CD14-positive monocyte (primary cell): ENCODE measurements at regions not wholly inside any gene's neighbourhood (a gene's known extent, or its start where the extent isn't known, plus 50 kb on each side); places are given as distances from the start of the nearest gene placed in this dataset. TPM values are rescaled to one million over a fixed set of nuclear protein-coding genes. Genes with fewer than 3 reads are reported as not detected.
A peak's percentile ranks its signal among the peaks of the same experiment; 100 is the strongest.

Experiments used
- DNase-seq, 3 donors: peaks; one replicate each; pipeline ENCODE4 v3.0.0-alpha.2; 2011 to 2022
- H2AFZ ChIP-seq: 2 replicates; pipeline ENCODE4 v1.6.0; 2012; ENCODE audit warnings: mild to moderate bottlenecking, low read depth, low read length, inconsistent platforms; ENCODE audit not compliant: insufficient read depth, poor library complexity, severe bottlenecking
- H3K27ac ChIP-seq, 2 donors: 1 replicate in 1 of 2; 2 replicates in 1 of 2; pipeline ENCODE4 v1.5.1; 2012 to 2013; ENCODE audit warnings: low read length in 2 of 2, control low read depth in 1 of 2, inconsistent platforms in 1 of 2, low read depth in 1 of 2, mild to moderate bottlenecking in 1 of 2
- H3K27me3 ChIP-seq, 2 donors: one replicate each; pipeline versions ENCODE4 v1.6.0 to v1.6.1; 2011 to 2013; ENCODE audit warnings: low read length in 2 of 2; ENCODE audit not compliant: control insufficient read depth in 2 of 2, insufficient read depth in 2 of 2
- H3K36me3 ChIP-seq, 2 donors: replicated peaks in 1 of 2; 1 replicate in 1 of 2; 2 replicates in 1 of 2; pipeline versions ENCODE4 v1.5.1 to v1.6.1; 2012 to 2013; ENCODE audit warnings: low read length in 2 of 2, control low read depth in 1 of 2, inconsistent platforms in 1 of 2, mild to moderate bottlenecking in 1 of 2; ENCODE audit not compliant: insufficient read depth in 2 of 2, control insufficient read depth in 1 of 2
- H3K4me1 ChIP-seq, 2 donors: 1 replicate in 1 of 2; 2 replicates in 1 of 2; pipeline versions ENCODE4 v1.5.1 to v1.6.1; 2012 to 2013; ENCODE audit warnings: low read length in 2 of 2, control low read depth in 1 of 2, inconsistent platforms in 1 of 2, mild to moderate bottlenecking in 1 of 2, moderate library complexity in 1 of 2; ENCODE audit not compliant: insufficient read depth in 2 of 2, control insufficient read depth in 1 of 2
- H3K4me2 ChIP-seq: replicated peaks from 2 replicates; pipeline ENCODE3; 2012; ENCODE audit warnings: low read length, moderate library complexity, mild to moderate bottlenecking; ENCODE audit not compliant: poor library complexity, severe bottlenecking; ENCODE audit errors: extremely low read depth
- H3K4me3 ChIP-seq, 3 experiments: fragments of 200-600 bp in 1 of 3; sonication (generic) in 1 of 3; replicated peaks in 1 of 3; 1 replicate in 2 of 3; 2 replicates in 1 of 3; pipeline ENCODE4 v1.5.1; 2011 to 2013; ENCODE audit warnings: low read length in 3 of 3, mild to moderate bottlenecking in 3 of 3, control low read depth in 2 of 3, low read depth in 2 of 3, inconsistent platforms in 1 of 3, moderate library complexity in 1 of 3
- H3K79me2 ChIP-seq: 2 replicates; pipeline ENCODE4 v1.6.0; 2012; ENCODE audit warnings: mild to moderate bottlenecking, control low read depth, inconsistent platforms, low read length, moderate library complexity; ENCODE audit not compliant: insufficient read depth
- H3K9ac ChIP-seq: 2 replicates; pipeline ENCODE4 v1.6.0; 2017; ENCODE audit warnings: low read length, mild to moderate bottlenecking; ENCODE audit not compliant: insufficient read depth, poor library complexity, severe bottlenecking
- H3K9me3 ChIP-seq, 2 donors: replicated peaks in 1 of 2; 1 replicate in 1 of 2; 2 replicates in 1 of 2; pipeline versions ENCODE4 v1.5.1 to v1.6.1; 2012 to 2013; ENCODE audit warnings: low read length in 2 of 2, control low read depth in 1 of 2; ENCODE audit not compliant: control insufficient read depth in 1 of 2, insufficient read depth in 1 of 2
- H4K20me1 ChIP-seq: 2 replicates; pipeline ENCODE4 v1.6.0; 2012; ENCODE audit warnings: mild to moderate bottlenecking, low read length, control low read depth, moderate library complexity; ENCODE audit not compliant: insufficient read depth
- H3K27ac Mint-ChIP-seq, 7 donors: one replicate each; pipeline ENCODE4 v1.8.0; 2020; ENCODE audit warnings: mild to moderate bottlenecking in 7 of 7, mixed read lengths in 7 of 7, moderate library complexity in 6 of 7, inconsistent platforms in 2 of 7
- H3K27me3 Mint-ChIP-seq, 3 donors: one replicate each; pipeline ENCODE4 v1.8.0; 2021 to 2022; ENCODE audit warnings: low read depth in 3 of 3, mild to moderate bottlenecking in 3 of 3, mixed read lengths in 3 of 3, moderate library complexity in 3 of 3, inconsistent platforms in 1 of 3
- H3K36me3 Mint-ChIP-seq, 2 donors: one replicate each; pipeline ENCODE4 v1.8.0; 2020; ENCODE audit warnings: mixed read lengths in 2 of 2, inconsistent platforms in 1 of 2, mild to moderate bottlenecking in 1 of 2
- H3K4me1 Mint-ChIP-seq: one replicate; pipeline ENCODE4 v1.8.0; 2020; ENCODE audit warnings: mild to moderate bottlenecking, mixed read lengths
- H3K4me3 Mint-ChIP-seq, 2 donors: one replicate each; pipeline ENCODE4 v1.8.0; 2020; ENCODE audit warnings: mild to moderate bottlenecking in 2 of 2, mixed read lengths in 2 of 2, moderate library complexity in 1 of 2
- H3K9me3 Mint-ChIP-seq, 7 donors: one replicate each; pipeline ENCODE4 v1.8.0; 2020 to 2022; ENCODE audit warnings: mixed read lengths in 7 of 7, mild to moderate bottlenecking in 6 of 7, moderate library complexity in 6 of 7, inconsistent platforms in 2 of 7
- WGBS: methylation state at CpG from one replicate; pipeline ENCODE4 v1.1.5; 2013; ENCODE audit warnings: missing lambda C conversion rate; ENCODE audit not compliant: insufficient coverage; 5-methylcytosine and 5-hydroxymethylcytosine counted together
- intact Hi-C, 2 donors: fragments of 100-400 bp; cut with micrococcal nuclease; formaldehyde crosslinking; loops; one replicate each; pipeline versions ENCODE4 v1.15.0 to v1.15.1; 2023
- small RNA-seq: library from RNA; depleted of rRNA; stranded (forward); fragments of <200 nt; gene quantifications from one replicate; pipeline ENCODE3, GENCODE V24; 2012; ENCODE audit warnings: low read depth; ENCODE audit not compliant: insufficient read length
- TF ChIP-seq, protein P1 (sequence below): fragments of 200-600 bp; IDR thresholded peaks from one replicate; pipeline ENCODE4 v1.8.0; 2022; ENCODE audit warnings: antibody characterized with exemption, mild to moderate bottlenecking

DNA sequence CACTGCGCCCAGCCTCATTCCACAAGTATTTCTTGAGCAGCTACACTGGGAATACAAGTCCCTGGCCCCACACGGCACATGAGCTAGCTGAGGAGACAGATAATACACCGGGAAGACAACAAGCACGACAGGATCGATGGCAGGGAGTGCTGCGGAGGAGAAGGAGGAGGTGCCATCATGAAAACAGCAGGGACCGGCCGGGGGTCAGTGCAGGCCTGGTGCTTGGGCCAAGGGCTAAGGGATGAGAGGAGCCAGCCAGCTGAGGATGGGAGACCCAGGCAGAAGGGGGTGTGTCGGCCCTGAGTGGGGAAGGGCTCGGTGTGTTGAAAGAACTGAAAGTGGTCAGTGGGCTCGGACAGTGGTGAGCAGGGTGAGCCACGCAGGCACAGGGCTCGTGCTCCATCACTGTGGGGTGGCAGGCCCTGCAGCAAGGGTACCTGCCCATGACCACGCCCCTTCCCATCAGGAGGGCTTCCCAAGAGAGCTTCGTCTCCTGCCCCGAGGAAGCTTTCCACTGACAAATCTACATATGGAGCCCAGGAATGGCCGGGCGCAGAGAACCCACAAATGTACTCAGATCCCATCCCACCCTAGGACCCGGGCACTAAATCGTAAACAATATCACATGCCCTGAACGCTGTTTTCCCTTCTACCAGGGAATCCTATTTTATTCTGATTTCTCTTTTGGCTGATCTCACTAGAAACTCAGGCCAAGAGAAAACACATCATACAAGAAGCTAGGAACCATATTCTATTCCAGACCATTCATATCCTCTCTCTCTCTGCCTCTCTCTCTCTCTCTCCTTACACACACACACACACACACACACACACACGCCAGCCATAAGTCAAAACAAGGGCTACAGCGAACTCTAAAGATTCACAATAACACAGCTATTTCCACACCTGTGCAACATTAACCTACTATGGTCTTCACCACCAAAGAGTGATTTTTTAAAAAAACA is 50.7 kb upstream of the TNRC6C start:
- peak overlapping the region in 1 of 7 donors; percentile 72 for H3K27ac Mint-ChIP-seq

DNA sequence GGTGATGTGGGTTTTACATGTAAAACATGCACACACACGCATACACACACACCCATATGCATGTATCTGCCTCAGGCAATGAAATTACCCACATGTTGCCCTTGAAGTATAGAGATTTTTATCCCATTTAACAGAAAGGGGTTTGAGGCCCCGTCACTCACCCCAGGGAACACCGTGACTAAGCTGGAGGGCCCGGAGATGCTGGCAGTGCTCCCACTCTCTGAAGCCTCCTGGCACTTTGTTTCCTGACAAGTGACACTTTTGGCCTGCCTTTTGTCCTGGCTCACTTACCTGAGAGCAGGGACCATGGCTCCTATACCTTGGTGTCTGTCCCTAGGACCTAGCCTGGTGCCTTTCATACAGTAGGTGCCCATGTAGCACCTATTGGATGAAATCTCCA is 50.0 kb upstream of the TNRC6C start:
- 88% methylated on average over 3 of the region's 4 CpGs for WGBS
- TF ChIP-seq, protein P1, sequence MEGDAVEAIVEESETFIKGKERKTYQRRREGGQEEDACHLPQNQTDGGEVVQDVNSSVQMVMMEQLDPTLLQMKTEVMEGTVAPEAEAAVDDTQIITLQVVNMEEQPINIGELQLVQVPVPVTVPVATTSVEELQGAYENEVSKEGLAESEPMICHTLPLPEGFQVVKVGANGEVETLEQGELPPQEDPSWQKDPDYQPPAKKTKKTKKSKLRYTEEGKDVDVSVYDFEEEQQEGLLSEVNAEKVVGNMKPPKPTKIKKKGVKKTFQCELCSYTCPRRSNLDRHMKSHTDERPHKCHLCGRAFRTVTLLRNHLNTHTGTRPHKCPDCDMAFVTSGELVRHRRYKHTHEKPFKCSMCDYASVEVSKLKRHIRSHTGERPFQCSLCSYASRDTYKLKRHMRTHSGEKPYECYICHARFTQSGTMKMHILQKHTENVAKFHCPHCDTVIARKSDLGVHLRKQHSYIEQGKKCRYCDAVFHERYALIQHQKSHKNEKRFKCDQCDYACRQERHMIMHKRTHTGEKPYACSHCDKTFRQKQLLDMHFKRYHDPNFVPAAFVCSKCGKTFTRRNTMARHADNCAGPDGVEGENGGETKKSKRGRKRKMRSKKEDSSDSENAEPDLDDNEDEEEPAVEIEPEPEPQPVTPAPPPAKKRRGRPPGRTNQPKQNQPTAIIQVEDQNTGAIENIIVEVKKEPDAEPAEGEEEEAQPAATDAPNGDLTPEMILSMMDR: no peak

More for the DNA sequence above, 50.7 kb upstream of the TNRC6C start:
- Histone ChIP-seq H3K36me3 (no peaks in the 10 kb centered on the region), H3K79me2 (no peaks in the 10 kb centered on the region), H3K27me3 (peaks cover 0 to 59% of the 10 kb centered on the region in 2 donors), H3K4me1 (no peaks in the 10 kb centered on the region), H3K9me3 (no peaks in the 10 kb centered on the region), H4K20me1 (no peaks in the 10 kb centered on the region), H3K4me2 (no peak overlapping the region), H3K4me3 (no peak overlapping the region), H2AFZ (no peak overlapping the region), H3K27ac (no peak overlapping the region), H3K9ac (no peak overlapping the region)
- 96% methylated on average over 21 of the region's 23 CpGs for WGBS
- DNase-seq: no peak
- TF ChIP-seq, protein P1: no peak
- peaks cover 0 to 19% (median 7%) of the 10 kb centered on the region in 7 donors for H3K9me3 Mint-ChIP-seq
- peaks cover 57 to 87% (median 68%) of the 10 kb centered on the region in 3 donors for H3K27me3 Mint-ChIP-seq
- H3K4me1 Mint-ChIP-seq: peaks cover 3% of the 10 kb centered on the region
- peaks cover 0 to 5% of the 10 kb centered on the region in 2 donors for H3K36me3 Mint-ChIP-seq
- intact Hi-C loops: no loop called here
- H3K4me3 Mint-ChIP-seq: peak overlapping the region in 1 of 2 donors; percentile 54

More for the DNA sequence above, 50.0 kb upstream of the TNRC6C start:
- Histone ChIP-seq H3K79me2 (no peaks in the 10 kb centered on the region), H3K36me3 (no peaks in the 10 kb centered on the region), H3K4me1 (no peaks in the 10 kb centered on the region), H3K9ac (no peak overlapping the region), H2AFZ (no peak overlapping the region), H3K27me3 (peaks cover 0 to 54% of the 10 kb centered on the region in 2 donors), H3K9me3 (no peaks in the 10 kb centered on the region), H4K20me1 (no peaks in the 10 kb centered on the region), H3K4me2 (no peak overlapping the region), H3K27ac (no peak overlapping the region), H3K4me3 (no peak overlapping the region)
- H3K27me3 Mint-ChIP-seq: peaks cover 60 to 88% (median 72%) of the 10 kb centered on the region in 3 donors
- peaks cover 3% of the 10 kb centered on the region for H3K4me1 Mint-ChIP-seq
- H3K27ac Mint-ChIP-seq: no peak overlapping the region
- intact Hi-C loops: no loop called here
- H3K9me3 Mint-ChIP-seq: peaks cover 0 to 19% (median 7%) of the 10 kb centered on the region in 7 donors
- no peak for DNase-seq
- peak overlapping the region in 1 of 2 donors; percentile 53 for H3K4me3 Mint-ChIP-seq
- peaks cover 0 to 5% of the 10 kb centered on the region in 2 donors for H3K36me3 Mint-ChIP-seq

Small RNAs in the stretch of these regions (small RNA-seq; reads per million reads assigned to genes)
- gene MIR4316 (not detected), gene RF00019 (not detected)
